Stromal cell of bone marrow (primary cell): ENCODE measurements at regions not wholly inside any gene's neighbourhood (a gene's known extent, or its start where the extent isn't known, plus 50 kb on each side); places are given as distances from the start of the nearest gene placed in this dataset.
"Not testable (repeated sequence)": the region's sequence is repeated elsewhere in the genome, so short reads cannot be mapped to it uniquely, and the experiment has no call there.

Experiments used
- DNase-seq: peaks from one replicate; pipeline ENCODE4 v3.0.0-alpha.2; 2012; ENCODE audit warnings: low read depth

GRCh38 chr3:64806668-64807605, 119.1 kb upstream of the ADAMTS9 start:
- no peak for DNase-seq

DNA sequence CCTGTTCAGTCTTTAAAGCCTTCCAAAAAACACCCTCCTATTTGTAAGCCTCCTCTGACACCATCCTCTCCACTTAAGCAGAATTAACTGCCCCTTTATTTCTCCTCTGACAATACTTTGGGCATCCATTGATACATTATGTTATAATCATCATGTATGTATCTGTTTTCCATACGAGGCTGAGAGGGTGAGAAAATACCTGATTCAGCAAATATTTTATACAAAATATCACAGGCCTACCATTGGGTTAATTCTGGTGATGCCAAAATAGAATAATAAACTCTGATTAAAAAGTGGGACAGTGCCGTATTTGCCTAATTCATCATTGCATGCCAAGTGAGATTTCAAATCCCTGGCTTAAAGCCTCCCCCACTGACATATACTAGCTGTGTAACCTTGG, 118.2 kb upstream of the ADAMTS9 start:
- DNase-seq = no peak

DNA sequence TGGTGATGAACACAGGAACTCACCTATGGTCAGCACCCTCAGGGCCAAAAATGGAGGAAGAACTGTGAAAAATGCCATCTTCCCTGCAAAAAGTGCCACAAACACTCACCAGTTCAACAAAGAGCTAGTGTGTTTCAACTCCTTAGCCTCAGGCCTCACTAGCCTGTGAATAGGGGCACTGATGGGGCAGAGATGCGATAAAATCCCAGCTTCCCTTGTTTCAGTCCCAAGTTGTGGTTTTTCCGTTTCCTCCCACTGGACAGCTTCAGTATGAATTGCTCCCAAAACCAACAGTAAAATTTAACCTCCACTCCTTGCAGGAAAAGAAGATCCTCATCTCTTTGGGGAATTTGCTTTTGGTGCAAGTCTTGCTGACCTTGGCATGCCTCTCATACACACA, 117.4 kb upstream of the ADAMTS9 start:
- no peak for DNase-seq

- no peak for DNase-seq
Observed at GRCh38 chr3:64803469-64803868, 115.7 kb upstream of the ADAMTS9 start.

DNA sequence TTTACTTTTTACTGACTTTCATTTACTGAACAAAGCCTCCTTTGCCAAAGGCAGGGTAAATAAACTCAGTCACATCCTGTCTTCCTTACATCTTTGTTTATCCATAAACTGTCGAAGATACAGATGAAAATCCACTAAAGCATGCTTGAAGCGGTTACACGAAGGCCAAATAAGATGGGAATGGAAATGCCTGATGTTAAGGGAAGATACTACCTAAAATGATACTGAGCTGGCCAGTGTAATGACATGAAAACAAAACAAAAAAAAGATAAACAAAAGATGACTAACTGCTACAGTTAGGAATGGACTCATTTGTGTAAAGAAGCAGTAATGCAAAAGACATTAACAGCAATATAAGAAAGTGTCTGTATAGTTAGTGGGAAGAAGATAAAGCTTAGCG, 114.7 kb upstream of the ADAMTS9 start:
- no peak for DNase-seq

DNA sequence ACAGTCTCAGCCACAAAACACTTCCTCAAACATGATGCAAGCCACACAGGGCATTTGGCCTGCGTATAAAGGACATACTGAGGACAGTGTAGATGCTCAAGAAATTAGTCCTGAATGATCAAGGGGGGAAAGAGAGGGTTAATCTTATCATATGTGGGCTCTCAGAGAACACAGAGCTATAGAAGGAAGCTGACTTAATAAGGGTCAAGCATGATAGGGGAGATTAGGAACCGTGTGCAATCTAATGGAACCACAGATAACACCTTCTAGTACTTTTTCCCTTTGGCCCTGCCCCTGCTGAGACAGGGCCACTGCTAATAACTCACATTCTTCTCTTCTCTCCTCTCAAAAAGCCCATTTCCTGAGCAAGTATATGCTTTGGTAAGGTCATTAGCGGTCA, 114.1 kb upstream of the ADAMTS9 start:
- no peak for DNase-seq

GRCh38 chr3:64799606-64800005, 111.8 kb upstream of the ADAMTS9 start:
- no peak for DNase-seq

DNA sequence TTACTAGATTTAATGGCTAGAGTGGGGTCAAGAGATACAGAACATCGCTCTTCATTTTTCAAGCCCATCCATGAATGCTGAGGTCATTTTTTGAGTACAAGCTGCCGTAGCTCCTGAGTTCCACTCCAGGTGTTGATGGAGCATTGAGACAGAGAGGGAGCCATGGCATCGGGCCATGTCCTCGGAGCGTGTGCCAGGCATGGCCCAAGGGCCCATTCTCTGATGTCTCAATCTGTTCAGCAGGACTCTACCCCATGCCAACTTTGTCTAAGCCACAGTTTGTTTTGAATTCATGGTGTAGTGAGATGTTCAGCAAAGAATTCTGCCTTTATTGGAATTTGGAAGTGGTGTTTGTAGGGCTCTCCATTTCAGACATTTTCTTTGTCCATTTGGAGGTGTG, 110.5 kb upstream of the ADAMTS9 start:
- no peak for DNase-seq

- no peak for DNase-seq
Observed at GRCh38 chr3:64796607-64797399, 109.0 kb upstream of the ADAMTS9 start.

- DNase-seq = no peak
Observed at GRCh38 chr3:64792445-64792844, 104.6 kb upstream of the ADAMTS9 start.

DNA sequence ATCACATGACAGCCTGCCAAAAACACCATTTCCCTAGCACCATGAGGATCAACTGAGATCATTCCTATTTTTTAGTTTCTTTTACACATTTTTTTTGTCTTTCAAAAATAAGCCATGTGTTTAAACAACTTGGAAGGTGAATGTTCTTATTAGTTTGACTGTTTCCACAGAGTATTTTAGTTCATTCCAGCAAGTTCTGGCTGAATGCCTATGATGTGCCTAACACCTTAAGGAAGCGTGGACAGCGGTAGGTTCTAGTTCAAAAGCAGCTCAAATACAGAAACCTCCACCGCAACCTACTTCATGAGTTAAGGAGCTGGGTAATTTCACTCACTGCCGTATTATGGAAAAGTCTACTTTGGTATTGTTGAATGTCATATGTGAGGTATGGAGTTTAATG, 101.3 kb upstream of the ADAMTS9 start:
- no peak for DNase-seq

DNA sequence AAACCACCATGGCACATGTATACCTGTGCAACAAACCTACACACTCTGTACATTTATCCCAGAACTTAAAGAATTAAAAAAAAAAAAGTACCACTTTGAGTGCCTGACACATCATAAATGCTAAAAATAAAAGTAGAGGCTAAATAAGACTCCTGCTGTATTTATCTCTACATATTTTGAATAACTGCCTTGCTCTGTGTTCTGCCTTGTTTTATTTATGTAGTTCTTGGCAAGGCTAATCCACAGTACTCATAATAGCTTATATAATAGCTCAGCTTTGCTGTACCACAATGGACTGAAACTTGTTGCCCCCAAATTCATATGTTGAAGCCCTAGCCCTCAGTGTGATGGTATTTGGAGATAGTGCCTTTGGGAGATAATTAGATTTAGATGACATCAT, 95.4 kb upstream of the ADAMTS9 start:
- DNase-seq = no peak

DNA sequence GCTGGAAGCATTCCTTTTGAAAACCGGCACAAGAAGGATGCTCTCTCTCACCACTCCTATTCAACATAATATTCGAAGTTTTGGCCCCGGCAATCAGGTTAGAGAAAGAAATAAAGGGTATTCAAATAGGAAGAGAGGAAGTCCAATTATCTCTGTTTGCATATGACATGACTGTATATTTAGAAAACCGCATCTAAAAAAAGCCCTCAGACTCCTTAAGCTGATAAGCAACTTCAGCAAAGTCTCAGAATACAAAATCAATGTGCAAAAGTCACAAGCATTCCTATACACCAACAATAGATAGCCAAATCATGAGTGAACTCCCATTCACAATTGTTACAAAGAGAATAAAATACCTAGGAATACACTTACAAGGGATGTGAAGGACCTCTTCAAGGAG, 93.1 kb upstream of the ADAMTS9 start:
- not testable (repeated sequence) for DNase-seq

- DNase-seq = no peak
Observed at GRCh38 chr3:64773137-64773536, 85.3 kb upstream of the ADAMTS9 start.

DNA sequence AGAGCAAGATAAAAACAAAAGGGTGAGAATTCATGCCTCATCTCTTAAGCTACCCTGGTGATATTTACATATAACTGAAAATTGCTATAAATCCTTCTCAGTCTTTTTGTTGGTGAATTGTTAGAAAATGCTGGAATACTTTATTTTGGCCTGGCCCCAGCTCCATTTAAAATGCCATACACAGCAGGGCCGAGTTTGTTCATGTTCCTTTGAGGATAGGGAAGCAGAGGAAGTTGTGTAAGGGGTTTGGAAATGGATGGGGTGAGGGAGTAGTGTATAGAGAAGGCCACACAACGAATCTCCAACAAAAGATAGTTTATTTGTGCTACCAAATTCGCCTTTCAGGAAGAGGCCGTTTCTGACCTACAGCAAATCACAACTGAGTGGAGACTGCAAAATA, 78.6 kb upstream of the ADAMTS9 start:
- peak; percentile 13 for DNase-seq

DNA sequence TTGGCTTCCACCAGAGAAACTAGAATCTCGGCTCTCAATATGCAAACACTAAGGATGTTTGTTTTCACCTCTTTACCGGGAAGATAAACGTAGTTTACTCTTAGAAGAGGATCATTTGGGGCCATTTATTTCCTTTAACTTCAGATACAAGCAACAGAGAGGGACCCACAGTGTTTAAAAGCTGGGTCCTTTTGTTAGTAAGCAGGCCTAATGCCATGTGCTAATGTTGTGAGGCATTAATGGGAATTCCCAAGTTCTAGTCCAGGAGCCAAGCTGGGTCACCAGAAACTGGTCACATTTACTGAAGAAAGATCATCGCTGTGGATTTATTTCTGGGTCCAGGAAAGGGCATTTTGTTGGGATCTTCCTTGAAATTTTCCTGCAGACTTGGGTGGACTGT, 78.1 kb upstream of the ADAMTS9 start:
- no peak for DNase-seq

DNA sequence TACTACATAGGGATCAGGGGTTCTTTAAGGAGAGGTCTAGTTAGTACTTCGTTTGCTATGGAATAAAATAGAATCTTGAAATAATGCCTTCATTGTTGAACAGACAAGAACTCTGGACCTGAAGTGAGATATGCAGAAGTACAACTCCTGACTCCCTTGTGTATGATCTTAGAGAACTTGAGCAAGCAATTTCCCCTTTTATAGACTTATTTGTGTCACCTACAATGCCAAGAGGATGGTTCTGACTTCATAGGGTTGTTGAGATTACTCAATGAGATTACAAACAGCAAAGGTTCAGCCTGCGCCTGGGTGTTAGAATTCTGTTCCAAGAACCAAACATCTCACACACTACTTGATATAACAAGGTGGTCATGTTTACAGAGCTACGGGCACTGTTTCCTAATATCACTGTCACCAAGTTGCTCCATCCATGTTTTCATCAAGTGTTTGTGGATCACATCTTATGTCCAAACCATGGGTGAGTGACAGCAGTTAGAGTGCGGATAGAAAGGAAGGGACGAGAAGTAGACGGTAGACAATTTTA, 76.7 kb upstream of the ADAMTS9 start:
- DNase-seq = no peak

DNA sequence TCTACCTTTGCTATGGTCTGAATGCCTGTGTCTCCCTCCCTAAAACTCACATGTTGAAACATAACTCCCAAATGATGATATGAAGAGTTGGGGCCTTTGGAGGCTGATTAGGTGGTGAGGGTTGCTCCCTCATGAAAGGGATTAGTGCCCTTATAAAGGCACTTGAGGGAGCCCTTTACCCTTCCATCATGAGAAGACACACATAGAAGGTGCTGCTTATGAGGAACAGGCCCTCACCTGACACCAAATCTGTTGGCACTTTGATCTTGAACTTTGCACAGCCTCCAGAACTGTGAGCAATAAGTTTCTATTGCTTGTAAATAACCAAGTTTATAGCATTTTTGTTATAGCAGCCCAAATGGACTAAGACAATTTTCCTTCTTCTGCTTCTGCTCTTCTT, 76.2 kb upstream of the ADAMTS9 start:
- DNase-seq = no peak

DNA sequence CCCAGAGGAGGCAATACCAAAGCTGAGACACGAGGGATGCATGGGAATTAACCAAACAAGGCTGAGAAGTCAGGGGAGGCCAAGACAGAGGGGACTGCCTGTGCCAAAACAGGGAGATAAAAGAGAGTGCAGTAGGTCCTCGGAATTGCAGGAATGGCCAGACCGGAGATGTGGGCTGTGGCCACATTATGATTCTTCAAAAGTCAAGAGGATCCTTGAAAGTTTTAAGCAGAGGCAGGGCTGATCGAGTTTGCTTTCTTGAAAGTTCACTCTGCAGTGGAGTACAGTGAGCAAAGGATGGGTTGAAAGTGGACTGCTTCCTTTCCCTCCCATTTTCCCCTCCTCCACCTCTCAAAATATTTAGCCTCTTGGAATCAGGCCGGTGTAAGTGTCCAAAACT, 73.9 kb upstream of the ADAMTS9 start:
- no peak for DNase-seq

DNA sequence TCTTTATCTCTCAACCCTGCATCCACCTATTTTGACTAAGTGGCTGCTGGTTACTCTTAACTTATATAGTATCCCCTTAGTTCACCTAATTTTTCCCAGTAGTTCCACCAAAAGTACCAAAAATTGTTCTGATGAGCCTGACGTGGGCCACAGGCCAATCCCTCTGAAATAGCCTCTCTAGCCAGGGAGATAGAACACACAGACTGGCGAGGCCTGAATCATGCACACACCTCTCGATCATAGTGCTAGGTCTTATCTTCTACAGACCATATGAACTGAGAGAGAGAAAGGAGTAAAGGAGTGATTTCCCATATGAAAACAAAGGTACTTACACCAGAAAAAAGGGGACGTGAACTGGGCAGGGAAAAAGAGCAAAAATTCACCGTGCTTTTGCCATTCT, 72.5 kb upstream of the ADAMTS9 start:
- no peak for DNase-seq

DNA sequence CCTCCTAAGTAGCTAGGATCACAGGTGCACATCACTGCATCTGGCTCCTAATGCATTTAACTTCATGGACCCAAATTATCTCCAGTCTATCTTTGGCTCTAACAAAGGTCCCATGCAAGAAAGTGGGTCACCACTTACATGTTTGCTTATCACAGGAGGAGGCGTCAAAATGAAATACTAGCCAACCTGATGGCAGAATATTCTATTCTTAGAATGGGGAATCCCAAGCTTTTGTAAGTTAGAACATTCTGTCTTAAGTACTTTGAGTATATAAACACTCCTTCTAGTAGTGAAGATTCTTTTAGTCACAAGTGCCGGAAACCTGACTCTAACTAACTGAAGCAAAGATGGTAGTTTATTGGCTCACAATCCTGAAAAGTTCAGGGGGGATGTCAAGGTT, 72.0 kb upstream of the ADAMTS9 start:
- DNase-seq = no peak

DNA sequence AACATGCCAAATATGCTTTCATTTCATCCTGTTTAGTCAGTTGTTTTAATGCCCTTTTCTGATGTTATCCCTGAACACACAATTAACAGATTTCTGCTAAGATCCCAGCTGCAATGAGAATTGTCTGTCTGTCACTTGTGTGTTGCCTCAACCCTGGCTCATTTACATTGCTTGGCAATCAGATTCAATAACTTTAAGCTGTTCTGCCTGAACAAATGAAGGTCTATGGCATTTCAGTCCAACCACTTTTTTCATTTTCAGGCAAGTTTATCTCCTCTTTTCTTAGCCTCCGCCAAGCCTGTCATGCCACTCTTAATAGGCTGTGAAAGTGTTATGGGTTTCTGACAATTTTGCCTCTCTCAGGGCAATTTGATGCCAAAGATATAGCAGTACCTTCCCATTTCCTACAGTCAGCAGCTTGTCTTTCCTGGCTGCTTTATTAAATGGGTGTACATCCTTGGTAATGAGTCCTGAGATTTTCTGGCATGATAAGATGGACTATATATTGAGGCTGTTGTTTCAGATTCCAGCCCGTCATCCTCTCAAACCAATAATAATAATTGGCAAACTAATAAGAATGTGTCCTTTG, 68.7 kb upstream of the ADAMTS9 start:
- no peak for DNase-seq
